Left hindlimb (tissue), 1 donor: ENCODE measurements at regions not wholly inside any gene's neighbourhood (a gene's known extent, or its start where the extent isn't known, plus 50 kb on each side); places are given as distances from the start of the nearest gene placed in this dataset.
A peak's percentile ranks its signal among the peaks of the same experiment; 100 is the strongest.
"Not testable (repeated sequence)": the region's sequence is repeated elsewhere in the genome, so short reads cannot be mapped to it uniquely, and the experiment has no call there.

Source experiments
- DNase-seq: peaks from one replicate; pipeline ENCODE4 v3.0.0-alpha.2; 2018

- no peak for DNase-seq
These were observed 139.6 kb downstream of the LARP7 start for GRCh38 chr4:112776535-112776934.

- no peak for DNase-seq
These were observed 141.6 kb downstream of the LARP7 start for GRCh38 chr4:112778520-112778919.

DNA sequence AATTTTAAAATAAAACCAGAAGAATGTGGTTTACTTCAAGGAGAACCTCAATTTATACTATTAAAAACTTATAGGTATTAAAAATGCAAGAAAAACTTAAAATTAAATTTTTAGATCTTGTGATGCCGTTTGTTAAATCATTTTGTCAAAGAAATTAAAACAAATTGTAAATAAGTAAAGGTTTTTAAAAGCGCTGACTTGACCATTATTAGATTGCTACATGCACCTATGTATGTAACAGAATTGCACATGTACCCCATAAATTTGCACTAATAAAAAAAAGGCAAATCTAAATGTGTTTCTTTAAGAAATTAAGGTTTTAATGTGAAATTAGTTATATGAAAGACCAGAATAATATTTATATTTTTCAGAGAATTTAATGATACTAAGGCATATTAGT, 156.1 kb downstream of the LARP7 start:
- DNase-seq: no peak

- DNase-seq: no peak
These were observed 163.1 kb downstream of the LARP7 start for GRCh38 chr4:112800001-112800400.

DNA sequence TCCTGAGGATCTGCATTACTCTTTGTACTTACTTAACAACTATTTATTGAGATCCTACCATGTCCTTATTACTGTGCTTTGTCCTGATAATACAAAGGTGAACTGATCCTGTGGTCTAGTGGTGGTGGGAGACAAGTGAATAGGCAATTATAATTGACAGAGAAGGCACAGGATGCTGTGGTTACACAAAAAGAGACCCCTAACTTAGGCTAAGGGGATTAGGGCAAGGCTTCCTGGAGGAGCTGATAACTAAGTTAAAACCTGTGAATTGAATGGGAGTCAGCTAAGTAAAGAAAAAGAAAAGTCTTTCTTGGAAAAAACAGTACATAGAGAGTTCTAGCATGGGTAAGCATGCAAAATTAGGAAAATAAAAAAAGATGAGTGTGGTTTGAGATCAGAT, 164.4 kb downstream of the LARP7 start:
- no peak for DNase-seq

- no peak for DNase-seq
These were observed 165.8 kb downstream of the LARP7 start for GRCh38 chr4:112802780-112803179.

DNA sequence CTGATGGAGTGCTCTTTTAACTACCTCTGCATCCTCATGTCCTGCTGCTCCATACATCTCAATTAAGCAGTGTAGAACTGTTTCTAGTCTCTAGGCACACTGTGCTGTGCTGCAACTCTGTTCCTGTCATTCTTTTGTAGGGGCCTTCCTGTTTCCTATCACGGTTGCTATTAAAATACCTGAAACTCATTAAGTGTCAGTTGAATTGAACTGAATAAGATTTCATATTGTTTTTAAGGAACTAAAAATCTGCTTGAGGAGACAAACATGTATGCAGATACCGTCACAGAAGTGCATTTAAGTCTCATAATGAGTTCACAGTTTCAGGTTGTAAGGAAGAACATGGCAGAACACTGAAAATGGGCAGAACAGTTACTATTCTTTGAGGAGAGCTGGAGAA, 170.1 kb downstream of the LARP7 start:
- DNase-seq: no peak

DNA sequence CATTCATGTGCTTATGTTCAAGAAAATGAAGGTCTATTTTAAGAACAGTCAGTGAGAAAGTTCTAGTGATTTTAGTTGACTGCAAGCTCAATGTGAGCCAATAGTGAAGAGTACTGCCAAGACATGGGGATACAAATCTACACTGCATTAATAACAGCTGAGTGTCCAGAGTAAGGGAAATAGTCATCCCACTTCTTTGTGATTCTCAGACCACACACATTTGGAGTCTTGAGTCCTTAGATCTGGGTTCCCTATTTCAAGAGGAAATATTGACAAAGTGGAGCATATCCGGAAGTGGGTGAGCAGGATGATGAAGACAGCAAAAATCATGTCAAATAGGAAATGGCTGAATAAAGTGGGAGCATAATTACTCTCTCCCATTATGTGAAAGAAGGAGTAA, 171.1 kb downstream of the LARP7 start:
- DNase-seq: no peak

GRCh38 chr4:112813790-112814189, 176.8 kb downstream of the LARP7 start:
- DNase-seq: no peak

- DNase-seq: peak; percentile 88
These were observed 181.1 kb downstream of the LARP7 start for GRCh38 chr4:112817933-112818593.

DNA sequence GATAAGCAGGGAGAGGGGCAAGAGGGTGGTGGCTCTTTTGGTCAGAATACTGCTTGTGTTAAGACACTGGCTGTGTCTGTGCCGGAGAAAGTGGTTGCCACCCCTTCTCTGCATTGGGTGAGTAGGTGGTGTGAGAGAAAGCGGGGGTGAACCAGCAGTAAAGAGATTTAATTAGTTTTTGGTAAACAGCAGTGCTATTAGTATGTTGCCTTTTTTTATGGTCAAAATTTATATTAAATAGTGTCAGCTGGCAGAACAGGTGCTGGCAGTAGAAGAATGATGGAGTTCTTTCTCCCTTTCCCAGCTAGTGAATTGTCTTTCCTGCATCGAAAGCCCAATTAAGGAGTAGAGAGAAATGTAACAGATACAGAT, 181.6 kb downstream of the LARP7 start:
- DNase-seq: peak; percentile 51

GRCh38 chr4:112819729-112820128, 182.8 kb downstream of the LARP7 start:
- DNase-seq: no peak

DNA sequence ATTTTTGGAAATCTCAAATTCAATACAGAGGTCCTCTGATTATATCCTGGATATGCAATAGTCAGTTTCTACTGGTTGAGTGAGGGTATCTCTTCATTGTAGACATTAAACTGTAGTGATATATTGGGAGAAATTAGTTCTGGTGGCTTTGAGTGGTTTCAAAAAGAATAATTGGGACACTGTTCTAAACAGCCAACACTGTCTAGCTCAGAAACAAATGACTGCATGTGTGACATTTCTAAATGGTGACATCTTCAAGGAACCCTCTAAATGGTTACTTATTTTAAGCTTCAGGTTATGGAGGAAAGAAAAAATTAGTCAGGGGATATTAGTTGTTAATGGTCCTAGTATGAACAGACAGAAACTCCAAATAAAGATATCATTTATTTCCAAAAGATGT, 186.2 kb downstream of the LARP7 start:
- DNase-seq: no peak

DNA sequence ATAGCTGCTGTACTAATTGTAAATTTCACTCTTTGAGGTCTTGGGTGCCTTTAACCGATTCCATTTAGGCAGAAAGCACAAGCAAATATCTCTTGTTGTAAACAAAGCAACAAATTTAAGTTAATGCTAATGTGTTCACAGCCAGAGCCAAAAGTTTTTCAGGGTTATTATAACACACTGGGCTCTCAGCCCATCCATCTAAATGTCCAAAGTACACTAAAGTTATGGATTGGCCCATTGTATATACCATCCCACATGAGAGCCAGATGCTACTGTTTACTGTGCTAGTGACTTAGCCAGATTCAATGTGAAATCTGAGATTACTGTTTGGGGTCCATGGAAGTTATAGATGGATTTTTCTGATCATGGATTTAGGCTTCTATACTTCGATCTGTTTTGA, 186.7 kb downstream of the LARP7 start:
- DNase-seq: no peak

GRCh38 chr4:112830753-112831386, 193.9 kb downstream of the LARP7 start:
- no peak for DNase-seq

- DNase-seq: no peak
These were observed 195.6 kb downstream of the LARP7 start for GRCh38 chr4:112832493-112832892.

DNA sequence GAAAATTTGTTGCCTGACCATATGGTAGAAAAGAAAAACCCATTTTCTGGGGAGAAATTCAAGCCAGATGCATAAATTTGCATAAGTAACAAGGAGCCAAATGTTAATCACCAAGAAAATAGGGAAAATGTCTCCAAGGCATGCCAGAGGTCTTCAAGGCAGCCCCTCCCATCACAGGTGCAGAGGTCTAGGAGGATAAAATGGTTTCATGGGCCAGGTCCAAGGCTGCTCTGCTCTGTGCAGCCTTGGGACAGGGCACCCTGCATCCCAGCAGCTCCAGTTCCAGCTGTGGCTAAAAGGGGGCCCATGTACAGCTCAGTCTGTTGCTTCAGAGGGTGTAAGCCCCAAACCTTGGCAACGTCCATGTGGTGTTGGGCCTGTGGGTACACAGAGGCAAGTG, 200.0 kb downstream of the LARP7 start:
- no peak for DNase-seq

- not testable (repeated sequence) for DNase-seq
These were observed 201.1 kb downstream of the LARP7 start for GRCh38 chr4:112838015-112838414.

DNA sequence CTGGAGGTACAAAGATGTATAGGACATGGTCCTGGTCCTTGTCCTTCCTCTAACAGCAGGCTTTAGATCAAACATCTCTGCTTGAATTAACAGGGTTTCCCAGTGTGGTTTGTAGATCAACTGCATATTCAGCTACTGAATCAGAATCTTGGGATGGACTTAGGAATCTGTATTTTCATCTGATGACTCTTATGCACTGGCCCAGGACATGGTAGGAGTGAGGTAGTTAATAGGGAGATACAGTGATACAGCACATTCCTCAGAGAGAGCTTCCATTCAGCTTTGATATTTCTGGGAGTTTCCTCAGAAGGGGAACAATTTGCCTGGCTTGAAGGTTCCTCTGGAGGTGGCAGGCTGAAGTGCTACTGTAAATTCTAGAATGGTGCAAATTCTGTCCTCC, 203.1 kb downstream of the LARP7 start:
- DNase-seq: no peak

GRCh38 chr4:112840619-112841018, 203.7 kb downstream of the LARP7 start:
- no peak for DNase-seq

- no peak for DNase-seq
These were observed 205.6 kb downstream of the LARP7 start for GRCh38 chr4:112842513-112842912.

DNA sequence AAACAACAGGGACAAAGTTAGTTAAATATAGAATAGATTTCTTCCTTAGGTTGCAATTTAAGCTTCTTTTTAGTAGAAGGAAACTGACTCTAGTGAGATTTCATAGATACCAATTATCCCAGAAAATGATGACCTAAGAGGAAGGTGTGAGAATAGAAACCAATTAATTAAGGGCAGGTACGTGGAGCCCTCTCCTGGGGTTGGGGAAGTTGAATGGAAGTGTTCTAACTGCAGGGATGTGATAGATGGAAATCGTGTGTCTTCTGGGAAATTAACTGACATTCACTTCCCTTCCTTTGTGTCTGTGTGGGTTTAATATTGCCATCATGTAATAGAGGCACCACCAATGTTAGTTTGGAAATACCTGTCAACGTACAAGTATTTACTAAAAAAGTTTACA, 204.1 kb upstream of the ANK2 start:
- no peak for DNase-seq

DNA sequence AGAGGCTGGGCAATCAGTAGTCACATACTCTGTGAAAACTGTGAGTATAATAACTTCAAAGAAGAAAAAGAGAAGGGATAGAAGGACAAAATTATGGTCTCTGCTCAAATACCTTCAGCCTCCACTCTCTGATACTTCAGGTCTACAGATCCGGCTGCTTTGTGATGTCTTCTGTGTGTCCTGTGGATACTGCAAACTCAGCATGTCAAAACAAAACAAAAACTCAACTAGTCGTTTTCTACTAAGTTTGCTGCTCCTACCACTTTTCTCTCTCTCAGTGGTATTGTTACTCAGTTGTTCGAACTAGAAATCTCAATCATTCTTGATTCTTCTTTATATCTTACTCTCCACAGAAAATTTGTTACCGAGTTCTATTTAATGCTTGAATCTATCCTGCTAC, 202.4 kb upstream of the ANK2 start:
- DNase-seq: no peak

DNA sequence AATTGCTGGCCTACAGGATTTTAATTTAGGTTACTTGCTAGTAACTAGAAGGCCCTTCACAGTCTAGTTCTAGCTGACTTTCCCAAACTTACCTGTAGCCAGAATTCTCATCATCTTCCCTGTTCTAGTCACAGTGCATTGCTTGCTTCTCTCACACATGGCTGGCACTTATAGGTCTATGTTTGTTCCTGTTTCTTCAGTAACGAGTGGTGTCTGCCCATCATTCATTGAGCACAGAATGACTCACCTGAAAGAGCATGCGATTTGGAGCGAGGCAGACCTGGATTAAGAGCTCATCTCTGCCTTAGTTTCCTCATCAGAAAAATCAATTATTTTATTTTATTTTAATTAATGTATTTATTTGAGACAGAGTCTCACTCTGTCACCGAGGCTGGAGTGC, 201.7 kb upstream of the ANK2 start:
- DNase-seq: no peak

- no peak for DNase-seq
These were observed 200.5 kb upstream of the ANK2 start for GRCh38 chr4:112848911-112849310.
